Peyer's patch (tissue), 4 donors: ENCODE measurements at regions not wholly inside any gene's neighbourhood (a gene's known extent, or its start where the extent isn't known, plus 50 kb on each side); places are given as distances from the start of the nearest gene placed in this dataset.

Experiments
- CTCF ChIP-seq, 6 experiments: fragments of 450-650 bp in 4 of 6; fragments of 200-600 bp in 2 of 6; sonication (generic) in 1 of 6; IDR thresholded peaks; one replicate each; pipeline ENCODE4 v1.5.1; 2017 to 2019; ENCODE audit warnings: antibody characterized with exemption in 6 of 6, mild to moderate bottlenecking in 3 of 6, moderate library complexity in 1 of 6
- POLR2A ChIP-seq, 2 donors: fragments of 450-650 bp; IDR thresholded peaks; one replicate each; pipeline ENCODE4 v1.5.1; 2017; ENCODE audit warnings: antibody characterized with exemption in 2 of 2, mild to moderate bottlenecking in 2 of 2, moderate library complexity in 2 of 2

- no peak for TF ChIP-seq CTCF (IDR thresholded peaks at IDR 0.05)
- TF ChIP-seq POLR2A (IDR thresholded peaks at IDR 0.05), result no peak
These were observed 72.8 kb downstream of the IRF2BPL start for GRCh38 chr14:76955575-76956315.
